ENCODE measurements at regions not wholly inside any gene's neighbourhood (a gene's known extent, or its start where the extent isn't known, plus 50 kb on each side); places are given as distances from the start of the nearest gene placed in this dataset.

DNA sequence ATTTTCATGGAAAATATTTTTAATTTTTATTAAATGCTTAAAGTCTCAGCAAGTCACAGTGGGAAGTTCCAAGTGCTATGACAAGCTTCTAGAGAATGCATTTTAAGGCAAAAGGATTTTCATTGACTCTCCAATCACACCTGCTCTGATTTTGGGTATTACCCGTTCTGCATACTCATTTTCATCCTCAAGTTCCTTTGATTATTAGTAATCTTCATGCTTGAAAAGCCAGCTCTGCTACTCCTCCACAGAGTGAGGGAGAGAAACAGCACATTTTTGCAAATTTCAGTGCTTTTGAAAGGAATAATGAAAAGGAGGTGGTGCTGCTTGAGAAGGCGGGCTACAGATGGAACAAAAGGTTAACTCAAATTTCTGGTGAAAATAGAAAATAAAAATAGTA is 450.7 kb downstream of the NSUN3 start:
- TF ChIP-seq, protein P1, sequence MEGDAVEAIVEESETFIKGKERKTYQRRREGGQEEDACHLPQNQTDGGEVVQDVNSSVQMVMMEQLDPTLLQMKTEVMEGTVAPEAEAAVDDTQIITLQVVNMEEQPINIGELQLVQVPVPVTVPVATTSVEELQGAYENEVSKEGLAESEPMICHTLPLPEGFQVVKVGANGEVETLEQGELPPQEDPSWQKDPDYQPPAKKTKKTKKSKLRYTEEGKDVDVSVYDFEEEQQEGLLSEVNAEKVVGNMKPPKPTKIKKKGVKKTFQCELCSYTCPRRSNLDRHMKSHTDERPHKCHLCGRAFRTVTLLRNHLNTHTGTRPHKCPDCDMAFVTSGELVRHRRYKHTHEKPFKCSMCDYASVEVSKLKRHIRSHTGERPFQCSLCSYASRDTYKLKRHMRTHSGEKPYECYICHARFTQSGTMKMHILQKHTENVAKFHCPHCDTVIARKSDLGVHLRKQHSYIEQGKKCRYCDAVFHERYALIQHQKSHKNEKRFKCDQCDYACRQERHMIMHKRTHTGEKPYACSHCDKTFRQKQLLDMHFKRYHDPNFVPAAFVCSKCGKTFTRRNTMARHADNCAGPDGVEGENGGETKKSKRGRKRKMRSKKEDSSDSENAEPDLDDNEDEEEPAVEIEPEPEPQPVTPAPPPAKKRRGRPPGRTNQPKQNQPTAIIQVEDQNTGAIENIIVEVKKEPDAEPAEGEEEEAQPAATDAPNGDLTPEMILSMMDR (IDR thresholded peaks at IDR 0.05) = no peak
- no peak for TF ChIP-seq EZH2 (IDR thresholded peaks at IDR 0.05; ENCODE audit: borderline replicate concordance, insufficient read depth, low read depth, low read length, poor library complexity, severe bottlenecking)

Data from B cell (primary cell).